Stomach (tissue), 8 donors: ENCODE measurements at regions not wholly inside any gene's neighbourhood (a gene's known extent, or its start where the extent isn't known, plus 50 kb on each side); places are given as distances from the start of the nearest gene placed in this dataset.

ENCODE experiments used
- DNase-seq, 2 donors: peaks; one replicate each; pipeline versions ENCODE4 v3.0.0 to v3.0.0-alpha.2; 2013 to 2019
- H3K27ac ChIP-seq, 5 donors: fragments of 200-600 bp in 4 of 5; sonication (generic) in 4 of 5; one replicate each; pipeline ENCODE4 v1.5.1; 2013 to 2019; ENCODE audit warnings: mild to moderate bottlenecking in 1 of 5, moderate library complexity in 1 of 5
- H3K27me3 ChIP-seq, 3 donors: fragments of 200-600 bp; sonication (generic); one replicate each; pipeline ENCODE4 v1.5.1; 2017 to 2019; ENCODE audit warnings: mixed run types in 1 of 3
- H3K36me3 ChIP-seq, 4 donors: fragments of 200-600 bp; sonication (generic); 1 replicate in 3 of 4; 2 replicates in 1 of 4; pipeline ENCODE4 v1.5.1; 2016 to 2019
- H3K4me1 ChIP-seq, 4 donors: fragments of 200-600 bp; sonication (generic); one replicate each; pipeline ENCODE4 v1.5.1; 2016 to 2019
- H3K4me3 ChIP-seq, 4 donors: fragments of 200-600 bp; sonication (generic) in 3 of 4; one replicate each; pipeline ENCODE4 v1.5.1; 2016 to 2019; ENCODE audit warnings: mild to moderate bottlenecking in 1 of 4
- H3K9me3 ChIP-seq, 4 donors: fragments of 200-600 bp; sonication (generic); one replicate each; pipeline ENCODE4 v1.5.1; 2016 to 2019
- CTCF ChIP-seq, 7 experiments: fragments of 450-650 bp in 4 of 7; fragments of 200-600 bp in 3 of 7; sonication (generic) in 3 of 7; IDR thresholded peaks; one replicate each; pipeline ENCODE4 v1.5.1; 2016 to 2019; ENCODE audit warnings: antibody characterized with exemption in 7 of 7, control low read depth in 2 of 7, mild to moderate bottlenecking in 1 of 7
- EP300 ChIP-seq: sonication (generic); formaldehyde crosslinking; IDR thresholded peaks from one replicate; pipeline ENCODE4 v1.6.1; 2017; ENCODE audit warnings: antibody characterized with exemption
- POLR2A ChIP-seq, 4 donors: fragments of 450-650 bp; IDR thresholded peaks; one replicate each; pipeline ENCODE4 v1.6.1; 2016; ENCODE audit warnings: antibody characterized with exemption in 4 of 4, control low read depth in 2 of 4, mild to moderate bottlenecking in 1 of 4, moderate library complexity in 1 of 4
- POLR2AphosphoS5 ChIP-seq, 3 donors: sonication (generic); formaldehyde crosslinking; IDR thresholded peaks; one replicate each; pipeline ENCODE4 v1.6.1; 2016; ENCODE audit warnings: antibody characterized with exemption in 3 of 3
- whole genome bisulfite sequencing, 5 donors: extraction: QIAGEN DNeasy Blood & Tissue Kit in 3 of 5; methylation state at CpG; one replicate each; pipeline versions ENCODE4 v1.1.5 to v1.1.7; 2013 to 2018; 5-methylcytosine and 5-hydroxymethylcytosine counted together
- intact Hi-C: fragments of 100-400 bp; cut with DNase I; formaldehyde crosslinking; loops from one replicate; pipeline ENCODE4 v1.15.1; 2023; ENCODE audit warnings: low total_unique reads
- donor health status: healthy with polysubstance abuse.
- donor health status: Bipolar disorder and iron deficiency.
- donor health status: healthy.

GRCh38 chr2:84212611-84213314, 246.3 kb downstream of the SUCLG1 start:
- 50 to 60% (median 53%) methylated on average over 5 of the region's 5 CpGs for WGBS, 5 donors
- DNase-seq = no peak
- Histone ChIP-seq H3K4me3 (no peak overlapping the region), H3K4me1 (no peaks in the 10 kb centered on the region), H3K36me3 (no peaks in the 10 kb centered on the region), H3K27me3 (no peaks in the 10 kb centered on the region), H3K9me3 (no peaks in the 10 kb centered on the region), H3K27ac (no peak overlapping the region)
- intact Hi-C loops = no loop called here
- TF ChIP-seq POLR2AphosphoS5 (IDR thresholded peaks at IDR 0.05) = no peak
- no peak for TF ChIP-seq POLR2A (IDR thresholded peaks at IDR 0.05)
- TF ChIP-seq CTCF (IDR thresholded peaks at IDR 0.05) = no peak
- no peak for TF ChIP-seq EP300

DNA sequence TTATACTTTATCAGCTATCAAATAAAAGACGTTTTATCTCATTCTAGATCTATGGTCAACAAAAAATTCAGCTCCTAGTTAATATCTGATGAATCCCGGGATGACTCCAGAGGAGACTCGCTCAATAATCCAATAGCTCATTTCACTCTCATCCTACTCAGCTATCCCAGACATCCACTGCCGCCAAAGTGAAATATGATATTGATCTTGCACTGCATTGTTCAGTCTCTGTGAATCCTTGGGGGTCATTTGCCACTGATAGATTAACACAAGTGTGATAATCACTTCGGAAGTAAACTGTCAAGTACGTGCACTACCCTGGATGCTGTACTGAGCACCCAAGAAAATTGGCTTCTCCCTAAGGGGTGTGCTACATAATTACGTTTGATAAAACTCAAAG, 249.1 kb downstream of the SUCLG1 start:
- intact Hi-C loops = no loop called here
- WGBS, 5 donors = 53 to 64% (median 54%) methylated on average over 7 of the region's 7 CpGs
- no peaks in the 10 kb centered on the region for H3K4me1 ChIP-seq
- H3K27me3 ChIP-seq = no peaks in the 10 kb centered on the region
- no peaks in the 10 kb centered on the region for H3K36me3 ChIP-seq
- H3K27ac ChIP-seq = no peak overlapping the region
- TF ChIP-seq CTCF (IDR thresholded peaks at IDR 0.05) (no peak), EP300 (no peak), POLR2A (IDR thresholded peaks at IDR 0.05) (no peak), POLR2AphosphoS5 (IDR thresholded peaks at IDR 0.05) (no peak)
- DNase-seq = no peak
- H3K9me3 ChIP-seq = no peaks in the 10 kb centered on the region
- H3K4me3 ChIP-seq = no peak overlapping the region

DNA sequence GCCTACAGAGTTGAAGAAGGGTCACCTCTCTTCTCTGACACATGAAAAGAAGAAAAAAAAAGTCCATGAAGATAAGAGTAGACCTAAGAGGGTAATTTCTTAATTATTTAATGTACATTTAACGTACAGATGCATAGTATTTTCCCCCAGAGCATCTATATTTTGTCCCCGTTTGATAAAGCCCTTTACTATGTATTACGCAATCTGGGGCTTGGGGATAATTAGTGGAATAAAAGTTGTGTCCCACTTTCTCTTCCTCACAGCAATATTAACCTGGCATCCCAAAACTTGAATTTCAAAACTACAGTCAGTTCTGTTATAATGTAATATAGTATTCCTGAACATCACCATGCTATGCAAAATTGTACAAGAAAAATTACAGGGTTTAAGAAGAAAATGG, 254.1 kb downstream of the SUCLG1 start:
- no peak for DNase-seq
- no peak for TF ChIP-seq EP300
- no peak for TF ChIP-seq POLR2AphosphoS5 (IDR thresholded peaks at IDR 0.05)
- TF ChIP-seq POLR2A (IDR thresholded peaks at IDR 0.05) = no peak
- no peak for TF ChIP-seq CTCF (IDR thresholded peaks at IDR 0.05)
- no peaks in the 10 kb centered on the region for H3K9me3 ChIP-seq
- 78 to 87% (median 81%) methylated on average over 3 of the region's 3 CpGs for WGBS, 5 donors
- no peaks in the 10 kb centered on the region for H3K27me3 ChIP-seq
- no peaks in the 10 kb centered on the region for H3K36me3 ChIP-seq
- H3K4me1 ChIP-seq = no peaks in the 10 kb centered on the region
- intact Hi-C loops = no loop called here
- H3K4me3 ChIP-seq = no peak overlapping the region
- no peak overlapping the region for H3K27ac ChIP-seq

DNA sequence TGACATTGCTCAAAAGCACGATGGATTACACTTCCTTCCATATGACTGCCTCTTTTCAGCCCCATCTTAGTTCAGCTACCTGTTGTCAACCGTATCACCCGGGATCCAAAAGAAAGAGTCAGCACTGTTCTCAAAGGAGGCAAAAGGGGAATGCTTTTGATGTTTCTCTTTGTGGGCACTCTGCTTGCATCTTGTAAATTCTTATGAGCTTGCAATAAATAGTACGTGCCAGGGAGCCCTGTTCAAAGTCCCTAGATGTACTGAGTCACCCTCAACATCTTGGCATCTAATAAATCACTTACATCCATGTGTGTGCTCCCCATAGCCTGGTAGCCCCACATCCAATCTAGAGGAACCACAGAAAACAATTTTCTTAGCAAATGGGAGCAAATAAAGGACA, 256.9 kb downstream of the SUCLG1 start:
- Histone ChIP-seq H3K27ac (no peak overlapping the region), H3K4me3 (no peak overlapping the region), H3K4me1 (no peaks in the 10 kb centered on the region), H3K9me3 (no peaks in the 10 kb centered on the region), H3K36me3 (no peaks in the 10 kb centered on the region), H3K27me3 (no peaks in the 10 kb centered on the region)
- TF ChIP-seq EP300 (no peak), CTCF (IDR thresholded peaks at IDR 0.05) (no peak), POLR2AphosphoS5 (IDR thresholded peaks at IDR 0.05) (no peak), POLR2A (IDR thresholded peaks at IDR 0.05) (no peak)
- intact Hi-C loops = no loop called here
- WGBS, 5 donors = 64 to 89% (median 81%) methylated on average over 4 of the region's 4 CpGs
- DNase-seq = no peak
